ENCODE measurements at regions not wholly inside any gene's neighbourhood (a gene's known extent, or its start where the extent isn't known, plus 50 kb on each side); places are given as distances from the start of the nearest gene placed in this dataset.

DNA sequence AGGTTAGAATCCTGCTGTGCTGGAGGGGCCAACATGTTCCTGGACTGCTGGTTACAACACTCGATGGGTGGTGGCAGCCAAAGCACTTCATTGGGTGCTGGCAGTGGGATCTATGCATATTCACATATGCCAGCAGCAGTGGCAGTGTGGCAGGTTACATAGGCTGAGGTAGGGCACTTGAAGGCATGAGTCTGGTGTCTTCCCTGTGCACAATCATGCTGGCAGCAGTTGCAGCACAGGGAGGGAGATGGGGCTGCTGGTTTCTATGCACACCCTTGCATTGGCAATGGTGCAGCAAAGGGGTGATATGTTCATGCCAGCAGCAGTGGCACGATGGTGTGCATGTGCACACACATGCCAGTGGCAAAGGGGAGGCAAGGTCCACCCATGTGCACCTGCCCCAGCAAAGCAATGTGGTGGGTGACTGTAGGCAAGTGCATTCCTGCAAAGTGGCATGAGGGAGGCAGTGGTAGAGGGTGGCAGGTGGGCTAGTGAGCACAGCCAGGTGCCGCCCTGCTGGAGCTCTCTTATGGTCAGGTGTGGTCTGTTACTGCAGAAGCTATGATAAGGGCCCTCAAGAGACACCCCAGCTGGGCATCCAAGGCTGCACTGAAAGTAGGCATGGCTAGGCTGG is 356.2 kb upstream of the STEAP1 start:
- H3K9me3 Mint-ChIP-seq, result no peaks in the 10 kb centered on the region
- TF ChIP-seq, protein P1, sequence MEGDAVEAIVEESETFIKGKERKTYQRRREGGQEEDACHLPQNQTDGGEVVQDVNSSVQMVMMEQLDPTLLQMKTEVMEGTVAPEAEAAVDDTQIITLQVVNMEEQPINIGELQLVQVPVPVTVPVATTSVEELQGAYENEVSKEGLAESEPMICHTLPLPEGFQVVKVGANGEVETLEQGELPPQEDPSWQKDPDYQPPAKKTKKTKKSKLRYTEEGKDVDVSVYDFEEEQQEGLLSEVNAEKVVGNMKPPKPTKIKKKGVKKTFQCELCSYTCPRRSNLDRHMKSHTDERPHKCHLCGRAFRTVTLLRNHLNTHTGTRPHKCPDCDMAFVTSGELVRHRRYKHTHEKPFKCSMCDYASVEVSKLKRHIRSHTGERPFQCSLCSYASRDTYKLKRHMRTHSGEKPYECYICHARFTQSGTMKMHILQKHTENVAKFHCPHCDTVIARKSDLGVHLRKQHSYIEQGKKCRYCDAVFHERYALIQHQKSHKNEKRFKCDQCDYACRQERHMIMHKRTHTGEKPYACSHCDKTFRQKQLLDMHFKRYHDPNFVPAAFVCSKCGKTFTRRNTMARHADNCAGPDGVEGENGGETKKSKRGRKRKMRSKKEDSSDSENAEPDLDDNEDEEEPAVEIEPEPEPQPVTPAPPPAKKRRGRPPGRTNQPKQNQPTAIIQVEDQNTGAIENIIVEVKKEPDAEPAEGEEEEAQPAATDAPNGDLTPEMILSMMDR (IDR thresholded peaks at IDR 0.05; ENCODE audit: unreplicated experiment in 3 of 3), result no peak
- H3K4me1 Mint-ChIP-seq, result no peaks in the 10 kb centered on the region
- no peaks in the 10 kb centered on the region for H3K36me3 Mint-ChIP-seq (ENCODE audit: low read depth)
- no peaks in the 10 kb centered on the region for H3K27me3 Mint-ChIP-seq (ENCODE audit: low read depth)
- no peak overlapping the region for H3K27ac Mint-ChIP-seq
- H3K4me3 Mint-ChIP-seq, result no peak overlapping the region

DNA sequence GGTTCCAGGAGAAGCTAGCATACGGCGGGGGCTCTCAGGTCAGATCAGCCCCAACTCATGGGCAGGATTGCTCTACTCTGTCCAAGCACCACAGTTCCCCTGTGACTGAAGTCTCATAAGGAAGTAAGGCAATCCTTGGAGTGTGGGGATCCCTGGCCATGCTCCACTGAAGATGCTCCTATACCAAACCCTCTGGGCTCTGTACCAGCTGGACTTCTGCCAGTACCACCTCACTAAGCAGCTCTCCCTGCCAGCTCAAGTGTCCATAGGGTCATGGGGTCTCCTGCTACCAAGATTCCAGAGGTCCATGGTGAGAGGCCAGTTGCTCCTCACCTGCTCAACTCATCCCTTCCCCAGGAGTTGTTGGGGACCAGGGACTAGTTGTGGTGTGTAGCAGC is 355.7 kb upstream of the STEAP1 start:
- no peak overlapping the region for H3K4me3 Mint-ChIP-seq
- TF ChIP-seq, protein P1 (IDR thresholded peaks at IDR 0.05; ENCODE audit: unreplicated experiment in 3 of 3), result no peak
- H3K36me3 Mint-ChIP-seq (ENCODE audit: low read depth), result no peaks in the 10 kb centered on the region
- peaks cover 4% of the 10 kb centered on the region for H3K9me3 Mint-ChIP-seq
- no peak overlapping the region for H3K27ac Mint-ChIP-seq
- H3K4me1 Mint-ChIP-seq, result no peaks in the 10 kb centered on the region
- H3K27me3 Mint-ChIP-seq (ENCODE audit: low read depth), result no peaks in the 10 kb centered on the region

DNA sequence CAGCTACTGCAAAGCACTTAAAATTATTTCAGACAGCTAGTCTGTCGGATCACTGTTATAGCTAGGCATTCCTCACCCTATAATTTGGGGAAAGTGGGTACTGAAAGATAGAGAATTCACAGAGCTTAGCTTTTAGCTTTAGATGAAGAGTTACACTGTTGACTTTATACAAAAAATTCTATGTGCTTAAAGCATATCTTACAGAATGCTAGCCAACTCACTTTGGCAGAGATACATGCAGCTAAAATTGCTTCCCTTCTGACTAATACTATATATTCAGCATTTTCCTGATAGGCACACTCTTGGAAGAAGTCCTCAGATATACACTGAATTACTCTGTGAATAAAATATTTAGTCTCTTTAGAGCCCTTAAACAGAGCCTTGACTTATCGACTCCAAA is 353.5 kb upstream of the STEAP1 start:
- no peaks in the 10 kb centered on the region for H3K27me3 Mint-ChIP-seq (ENCODE audit: low read depth)
- H3K9me3 Mint-ChIP-seq, result peaks cover 8% of the 10 kb centered on the region
- no peak overlapping the region for H3K4me3 Mint-ChIP-seq
- no peak overlapping the region for H3K27ac Mint-ChIP-seq
- TF ChIP-seq, protein P1 (IDR thresholded peaks at IDR 0.05; ENCODE audit: unreplicated experiment in 3 of 3), result no peak
- no peaks in the 10 kb centered on the region for H3K36me3 Mint-ChIP-seq (ENCODE audit: low read depth)
- no peaks in the 10 kb centered on the region for H3K4me1 Mint-ChIP-seq

DNA sequence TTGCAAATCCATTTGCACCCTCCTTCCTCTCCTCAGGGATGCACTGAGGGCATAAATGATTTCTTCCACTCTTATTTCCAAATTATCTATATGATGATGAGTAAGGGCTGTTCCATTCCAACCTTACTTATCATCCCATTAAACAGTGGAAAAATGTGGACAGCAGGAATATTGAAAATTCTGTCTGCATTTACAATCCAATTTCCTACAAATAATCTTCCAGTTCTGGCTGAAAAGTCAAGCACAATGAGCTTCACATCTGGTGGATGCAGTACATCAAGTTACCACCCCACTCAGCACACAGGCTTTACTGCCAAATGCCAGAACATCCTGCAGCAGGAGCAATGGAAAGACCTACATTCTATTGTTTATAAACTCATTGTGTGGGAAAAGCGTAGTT is 345.0 kb upstream of the STEAP1 start:
- TF ChIP-seq, protein P1 (IDR thresholded peaks at IDR 0.05; ENCODE audit: unreplicated experiment in 3 of 3), result no peak
- Mint-ChIP-seq H3K27me3 (ENCODE audit: low read depth) (peaks cover 4% of the 10 kb centered on the region), H3K4me3 (no peak overlapping the region), H3K27ac (no peak overlapping the region), H3K9me3 (peaks cover 9% of the 10 kb centered on the region), H3K4me1 (no peaks in the 10 kb centered on the region), H3K36me3 (ENCODE audit: low read depth) (no peaks in the 10 kb centered on the region)

DNA sequence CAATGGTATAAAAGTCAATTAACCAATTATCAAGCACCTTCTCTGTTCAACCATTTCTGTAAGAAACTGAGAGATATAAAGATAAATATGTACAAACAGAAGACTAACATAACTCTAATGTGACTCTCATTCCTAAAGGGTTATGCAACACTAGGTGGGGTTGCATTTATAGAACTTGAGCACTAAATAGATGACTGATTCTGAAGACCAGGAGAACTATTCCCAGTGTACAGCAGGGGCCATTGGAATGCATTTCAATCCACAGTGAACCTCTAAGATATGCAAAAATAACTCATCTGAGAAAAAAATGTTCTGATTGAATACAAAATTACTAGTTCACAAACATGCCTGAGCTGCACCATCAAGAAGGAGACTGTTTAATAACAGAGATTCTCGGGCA is 341.2 kb upstream of the STEAP1 start:
- H3K36me3 Mint-ChIP-seq (ENCODE audit: low read depth), result no peaks in the 10 kb centered on the region
- no peak overlapping the region for H3K27ac Mint-ChIP-seq
- H3K27me3 Mint-ChIP-seq (ENCODE audit: low read depth), result no peaks in the 10 kb centered on the region
- TF ChIP-seq, protein P1 (IDR thresholded peaks at IDR 0.05; ENCODE audit: unreplicated experiment in 3 of 3), result no peak
- H3K4me3 Mint-ChIP-seq, result no peak overlapping the region
- no peaks in the 10 kb centered on the region for H3K4me1 Mint-ChIP-seq
- H3K9me3 Mint-ChIP-seq, result peaks cover 3% of the 10 kb centered on the region

DNA sequence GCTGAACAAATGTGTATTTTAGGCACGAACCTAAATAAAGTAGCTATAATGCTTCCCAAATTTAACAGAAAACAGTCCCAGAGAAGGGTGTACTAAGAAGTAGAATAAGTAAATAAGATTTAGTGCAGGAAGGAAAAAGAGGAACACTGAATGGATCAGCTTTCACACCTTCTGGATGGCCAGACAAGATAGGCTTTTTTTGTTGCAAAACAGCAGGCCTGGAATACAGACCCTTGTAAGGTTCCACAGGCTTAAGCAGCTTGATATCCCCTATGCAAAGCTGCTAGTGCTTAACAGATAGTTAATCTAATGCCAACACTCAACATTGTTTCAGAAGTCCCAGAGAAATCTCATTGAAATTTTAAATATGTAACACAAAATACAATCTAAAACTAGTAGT is 328.1 kb upstream of the STEAP1 start:
- TF ChIP-seq, protein P1 (IDR thresholded peaks at IDR 0.05; ENCODE audit: unreplicated experiment in 3 of 3), result no peak
- Mint-ChIP-seq H3K36me3 (ENCODE audit: low read depth) (no peaks in the 10 kb centered on the region), H3K9me3 (no peaks in the 10 kb centered on the region), H3K4me1 (no peaks in the 10 kb centered on the region), H3K27ac (no peak overlapping the region), H3K4me3 (no peak overlapping the region), H3K27me3 (ENCODE audit: low read depth) (no peaks in the 10 kb centered on the region)

Data from nephron (organoid).